A549 (cell line): ENCODE measurements at regions not wholly inside any gene's neighbourhood (a gene's known extent, or its start where the extent isn't known, plus 50 kb on each side); places are given as distances from the start of the nearest gene placed in this dataset.

Source experiments
- EP300 ChIP-seq, 2 experiments: fragments of >200 bp; sonication (Bioruptor Twin); formaldehyde crosslinking; IDR thresholded peaks; 2 replicates in 1 of 2; 3 replicates in 1 of 2; pipeline ENCODE4 v1.6.1; 2016 to 2017
- KDM5A ChIP-seq: fragments of 200-600 bp; sonication (generic); IDR thresholded peaks from 2 replicates; pipeline ENCODE4 v1.6.1; 2016; ENCODE audit warnings: antibody characterized with exemption, mild to moderate bottlenecking
- MYC ChIP-seq: IDR thresholded peaks from 2 replicates; pipeline ENCODE4 v1.6.1; 2012; ENCODE audit warnings: mild to moderate bottlenecking, inconsistent platforms, low read length, improper control_type of control experiment, borderline replicate concordance
- POLR2A ChIP-seq: IDR thresholded peaks from 2 replicates; pipeline ENCODE4 v1.6.1; 2012; ENCODE audit warnings: mild to moderate bottlenecking, low read length
- RAD21 ChIP-seq, 2 experiments: fragments of >200 bp in 1 of 2; sonication (Bioruptor Twin) in 1 of 2; formaldehyde crosslinking in 1 of 2; IDR thresholded peaks in 1 of 2; conservative IDR thresholded peaks in 1 of 2; 2 replicates in 1 of 2; 3 replicates in 1 of 2; pipeline ENCODE4 v1.6.1; 2012 to 2018; ENCODE audit warnings: inconsistent platforms in 1 of 2
- SMC3 ChIP-seq: fragments of >200 bp; sonication (Bioruptor Twin); formaldehyde crosslinking; IDR thresholded peaks from 3 replicates; pipeline ENCODE4 v1.6.1; 2018; ENCODE audit warnings: inconsistent platforms
- TF ChIP-seq, protein P1 (sequence below): fragments of 200-600 bp; sonication (generic); IDR thresholded peaks from 2 replicates; pipeline ENCODE4 v1.6.1; 2016; ENCODE audit warnings: antibody characterized with exemption, mild to moderate bottlenecking, moderate library complexity
- TF ChIP-seq, protein P2 (sequence below): fragments of 150-350 bp; IDR thresholded peaks from 2 replicates; pipeline ENCODE4 v1.6.1; 2014; ENCODE audit warnings: low read depth, mild to moderate bottlenecking, low read length
- TF ChIP-seq, protein P3 (sequence below): fragments of >200 bp; sonication (Bioruptor Twin); formaldehyde crosslinking; IDR thresholded peaks from 3 replicates; pipeline ENCODE4 v1.5.1; 2016

DNA sequence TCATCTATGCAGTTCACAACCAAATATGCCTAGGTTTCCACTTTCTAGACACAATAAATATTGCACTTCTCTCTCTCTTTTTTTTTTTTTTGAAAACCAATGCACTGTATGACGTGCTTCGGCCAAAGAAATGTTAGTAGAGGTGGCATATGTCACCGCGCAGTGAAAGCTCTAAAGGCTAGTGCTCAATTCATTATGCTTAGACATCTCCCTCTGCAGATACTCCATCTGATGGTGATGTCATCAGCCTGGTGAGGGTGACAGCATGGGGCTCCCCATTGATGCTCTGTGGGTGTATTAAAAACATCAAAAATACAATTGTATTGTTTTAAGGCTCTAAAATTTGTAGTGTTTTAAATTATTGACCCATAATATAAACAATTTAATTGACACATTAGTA lies 608.8 kb upstream of the C16orf82 start:
- TF ChIP-seq MYC, result no peak
- TF ChIP-seq, protein P1, sequence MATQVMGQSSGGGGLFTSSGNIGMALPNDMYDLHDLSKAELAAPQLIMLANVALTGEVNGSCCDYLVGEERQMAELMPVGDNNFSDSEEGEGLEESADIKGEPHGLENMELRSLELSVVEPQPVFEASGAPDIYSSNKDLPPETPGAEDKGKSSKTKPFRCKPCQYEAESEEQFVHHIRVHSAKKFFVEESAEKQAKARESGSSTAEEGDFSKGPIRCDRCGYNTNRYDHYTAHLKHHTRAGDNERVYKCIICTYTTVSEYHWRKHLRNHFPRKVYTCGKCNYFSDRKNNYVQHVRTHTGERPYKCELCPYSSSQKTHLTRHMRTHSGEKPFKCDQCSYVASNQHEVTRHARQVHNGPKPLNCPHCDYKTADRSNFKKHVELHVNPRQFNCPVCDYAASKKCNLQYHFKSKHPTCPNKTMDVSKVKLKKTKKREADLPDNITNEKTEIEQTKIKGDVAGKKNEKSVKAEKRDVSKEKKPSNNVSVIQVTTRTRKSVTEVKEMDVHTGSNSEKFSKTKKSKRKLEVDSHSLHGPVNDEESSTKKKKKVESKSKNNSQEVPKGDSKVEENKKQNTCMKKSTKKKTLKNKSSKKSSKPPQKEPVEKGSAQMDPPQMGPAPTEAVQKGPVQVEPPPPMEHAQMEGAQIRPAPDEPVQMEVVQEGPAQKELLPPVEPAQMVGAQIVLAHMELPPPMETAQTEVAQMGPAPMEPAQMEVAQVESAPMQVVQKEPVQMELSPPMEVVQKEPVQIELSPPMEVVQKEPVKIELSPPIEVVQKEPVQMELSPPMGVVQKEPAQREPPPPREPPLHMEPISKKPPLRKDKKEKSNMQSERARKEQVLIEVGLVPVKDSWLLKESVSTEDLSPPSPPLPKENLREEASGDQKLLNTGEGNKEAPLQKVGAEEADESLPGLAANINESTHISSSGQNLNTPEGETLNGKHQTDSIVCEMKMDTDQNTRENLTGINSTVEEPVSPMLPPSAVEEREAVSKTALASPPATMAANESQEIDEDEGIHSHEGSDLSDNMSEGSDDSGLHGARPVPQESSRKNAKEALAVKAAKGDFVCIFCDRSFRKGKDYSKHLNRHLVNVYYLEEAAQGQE, result no peak
- no peak for TF ChIP-seq POLR2A
- TF ChIP-seq, protein P2, sequence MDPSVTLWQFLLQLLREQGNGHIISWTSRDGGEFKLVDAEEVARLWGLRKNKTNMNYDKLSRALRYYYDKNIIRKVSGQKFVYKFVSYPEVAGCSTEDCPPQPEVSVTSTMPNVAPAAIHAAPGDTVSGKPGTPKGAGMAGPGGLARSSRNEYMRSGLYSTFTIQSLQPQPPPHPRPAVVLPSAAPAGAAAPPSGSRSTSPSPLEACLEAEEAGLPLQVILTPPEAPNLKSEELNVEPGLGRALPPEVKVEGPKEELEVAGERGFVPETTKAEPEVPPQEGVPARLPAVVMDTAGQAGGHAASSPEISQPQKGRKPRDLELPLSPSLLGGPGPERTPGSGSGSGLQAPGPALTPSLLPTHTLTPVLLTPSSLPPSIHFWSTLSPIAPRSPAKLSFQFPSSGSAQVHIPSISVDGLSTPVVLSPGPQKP, result no peak
- TF ChIP-seq, protein P3, sequence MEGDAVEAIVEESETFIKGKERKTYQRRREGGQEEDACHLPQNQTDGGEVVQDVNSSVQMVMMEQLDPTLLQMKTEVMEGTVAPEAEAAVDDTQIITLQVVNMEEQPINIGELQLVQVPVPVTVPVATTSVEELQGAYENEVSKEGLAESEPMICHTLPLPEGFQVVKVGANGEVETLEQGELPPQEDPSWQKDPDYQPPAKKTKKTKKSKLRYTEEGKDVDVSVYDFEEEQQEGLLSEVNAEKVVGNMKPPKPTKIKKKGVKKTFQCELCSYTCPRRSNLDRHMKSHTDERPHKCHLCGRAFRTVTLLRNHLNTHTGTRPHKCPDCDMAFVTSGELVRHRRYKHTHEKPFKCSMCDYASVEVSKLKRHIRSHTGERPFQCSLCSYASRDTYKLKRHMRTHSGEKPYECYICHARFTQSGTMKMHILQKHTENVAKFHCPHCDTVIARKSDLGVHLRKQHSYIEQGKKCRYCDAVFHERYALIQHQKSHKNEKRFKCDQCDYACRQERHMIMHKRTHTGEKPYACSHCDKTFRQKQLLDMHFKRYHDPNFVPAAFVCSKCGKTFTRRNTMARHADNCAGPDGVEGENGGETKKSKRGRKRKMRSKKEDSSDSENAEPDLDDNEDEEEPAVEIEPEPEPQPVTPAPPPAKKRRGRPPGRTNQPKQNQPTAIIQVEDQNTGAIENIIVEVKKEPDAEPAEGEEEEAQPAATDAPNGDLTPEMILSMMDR, result no peak
- TF ChIP-seq KDM5A, result no peak
- no peak for TF ChIP-seq RAD21 (conservative IDR thresholded peaks at IDR 0.05 in 1 of 2, IDR thresholded peaks at IDR 0.05 in 1 of 2)
- TF ChIP-seq SMC3, result no peak
- no peak for TF ChIP-seq EP300 (IDR thresholded peaks at IDR 0.05)
